HL-60 (cell line): ENCODE measurements at regions not wholly inside any gene's neighbourhood (a gene's known extent, or its start where the extent isn't known, plus 50 kb on each side); places are given as distances from the start of the nearest gene placed in this dataset.

Experiments used
- CTCF ChIP-seq: IDR thresholded peaks from one replicate; pipeline ENCODE4 v1.5.1; 2011; ENCODE audit warnings: low read length, control low read depth, inconsistent platforms; ENCODE audit not compliant: insufficient read depth
- GABPA ChIP-seq: IDR thresholded peaks from 2 replicates; pipeline ENCODE4 v1.6.1; 2012; ENCODE audit warnings: low read depth
- POLR2AphosphoS5 ChIP-seq: IDR thresholded peaks from 2 replicates; pipeline ENCODE4 v1.6.1; 2012; ENCODE audit warnings: low read depth

DNA sequence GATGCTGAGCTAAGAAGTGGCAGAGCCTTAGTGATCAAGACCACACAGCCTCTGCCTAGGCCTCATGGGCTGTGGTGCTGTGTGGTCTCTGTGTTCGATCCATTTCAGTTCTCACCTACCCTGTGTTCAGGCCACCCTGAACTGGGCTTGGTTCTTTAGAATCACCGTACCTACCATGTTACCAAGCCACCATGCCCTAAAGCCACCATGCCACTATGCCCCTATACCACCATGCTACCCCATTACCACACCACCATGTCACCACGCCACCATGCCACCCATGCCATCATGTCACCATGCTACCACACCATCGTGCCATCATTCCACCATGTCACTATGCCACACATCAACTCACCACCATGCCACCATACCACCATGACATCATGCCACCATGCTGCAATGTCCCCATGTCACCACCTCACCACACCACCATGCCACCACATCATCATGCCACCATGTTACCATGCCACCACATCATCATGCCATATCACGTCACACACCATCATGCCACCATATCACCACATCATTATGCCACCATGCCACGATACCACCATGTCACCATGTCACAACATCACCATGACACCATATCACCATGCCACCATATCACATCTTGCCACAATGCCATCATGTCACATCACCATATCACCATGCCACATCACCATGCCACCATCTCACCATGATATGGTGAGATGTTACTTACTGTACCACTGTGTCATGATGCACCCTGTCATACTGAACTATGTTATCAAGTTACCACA is 191.0 kb upstream of the ARL4C start:
- no peak for TF ChIP-seq CTCF
- TF ChIP-seq POLR2AphosphoS5, result no peak
- TF ChIP-seq GABPA, result no peak
